Neuronal stem cell (in vitro differentiated cells): ENCODE measurements at regions not wholly inside any gene's neighbourhood (a gene's known extent, or its start where the extent isn't known, plus 50 kb on each side); places are given as distances from the start of the nearest gene placed in this dataset.

Source experiments
- DNase-seq: peaks from one replicate; pipeline ENCODE4 v3.0.0-alpha.2; 2013; ENCODE audit warnings: low spot score
- H2AFZ ChIP-seq: one replicate; pipeline ENCODE4 v1.6.1; 2013; ENCODE audit warnings: mild to moderate bottlenecking, low read length, inconsistent platforms
- H2AK5ac ChIP-seq: 2 replicates; pipeline ENCODE4 v1.6.1; 2013; ENCODE audit warnings: low read depth, mild to moderate bottlenecking, inconsistent platforms, low read length, moderate library complexity, mixed read lengths
- H2BK120ac ChIP-seq: 2 replicates; pipeline ENCODE4 v1.6.1; 2013; ENCODE audit warnings: low read depth, mild to moderate bottlenecking, inconsistent platforms, low read length, moderate library complexity, mixed read lengths
- H2BK12ac ChIP-seq: one replicate; pipeline ENCODE4 v1.6.1; 2013; ENCODE audit warnings: low read length, inconsistent platforms
- H2BK15ac ChIP-seq: 2 replicates; pipeline ENCODE4 v1.6.1; 2013; ENCODE audit warnings: mild to moderate bottlenecking, low read length, inconsistent platforms, mixed read lengths
- H2BK5ac ChIP-seq: one replicate; pipeline ENCODE4 v1.6.1; 2013; ENCODE audit warnings: inconsistent platforms, mild to moderate bottlenecking, low read length, moderate library complexity
- H3K14ac ChIP-seq: one replicate; pipeline ENCODE4 v1.6.1; 2013; ENCODE audit warnings: low read length, inconsistent platforms
- H3K18ac ChIP-seq: 2 replicates; pipeline ENCODE4 v1.6.1; 2013; ENCODE audit warnings: low read length, inconsistent platforms
- H3K23ac ChIP-seq: 2 replicates; pipeline ENCODE4 v1.6.1; 2013; ENCODE audit warnings: low read depth, mild to moderate bottlenecking, mixed read lengths, low read length, inconsistent platforms; ENCODE audit not compliant: poor library complexity
- H3K27ac ChIP-seq: replicated peaks from 3 replicates; pipeline ENCODE4 v1.5.1; 2013; ENCODE audit warnings: low read length, inconsistent platforms
- H3K27me3 ChIP-seq, 3 experiments: 2 replicates each; pipeline ENCODE4 v1.6.1; 2013; ENCODE audit warnings: low read length in 3 of 3, mild to moderate bottlenecking in 2 of 3, inconsistent platforms in 1 of 3, low read depth in 1 of 3, mixed read lengths in 1 of 3, moderate library complexity in 1 of 3; ENCODE audit not compliant: control insufficient read depth in 3 of 3, insufficient read depth in 3 of 3
- H3K36me3 ChIP-seq, 2 donors: replicated peaks in 1 of 2; 2 replicates each; pipeline ENCODE4 v1.6.1; 2013; ENCODE audit warnings: low read length in 2 of 2; ENCODE audit not compliant: control insufficient read depth in 2 of 2, insufficient read depth in 2 of 2
- H3K4ac ChIP-seq: 2 replicates; pipeline ENCODE4 v1.6.1; 2013; ENCODE audit warnings: inconsistent platforms, mild to moderate bottlenecking, low read length, moderate library complexity
- H3K4me1 ChIP-seq, 2 donors: 1 replicate in 1 of 2; 2 replicates in 1 of 2; pipeline ENCODE4 v1.6.1; 2013; ENCODE audit warnings: low read length in 2 of 2, low read depth in 1 of 2; ENCODE audit not compliant: control insufficient read depth in 2 of 2, insufficient read depth in 1 of 2
- H3K4me2 ChIP-seq: one replicate; pipeline ENCODE4 v1.6.1; 2013; ENCODE audit warnings: mild to moderate bottlenecking, low read length, inconsistent platforms; ENCODE audit not compliant: insufficient read depth, poor library complexity, severe bottlenecking
- H3K4me3 ChIP-seq, 2 donors: 2 replicates each; pipeline ENCODE4 v1.5.1; 2013; ENCODE audit warnings: low read length in 2 of 2, mild to moderate bottlenecking in 2 of 2, inconsistent platforms in 1 of 2, moderate library complexity in 1 of 2
- H3K79me1 ChIP-seq: one replicate; pipeline ENCODE4 v1.6.1; 2013; ENCODE audit warnings: low read depth, mild to moderate bottlenecking, inconsistent platforms, low read length, moderate library complexity
- H3K9ac ChIP-seq: one replicate; pipeline ENCODE4 v1.6.1; 2013; ENCODE audit warnings: mild to moderate bottlenecking, low read depth, low read length, inconsistent platforms; ENCODE audit not compliant: poor library complexity
- H3K9me3 ChIP-seq, 2 donors: replicated peaks in 1 of 2; 2 replicates each; pipeline versions ENCODE3 to v1.6.1; 2013; ENCODE audit warnings: low read length in 2 of 2, mild to moderate bottlenecking in 2 of 2, inconsistent platforms in 1 of 2, low read depth in 1 of 2, mixed read lengths in 1 of 2, moderate library complexity in 1 of 2; ENCODE audit not compliant: control insufficient read depth in 2 of 2, insufficient read depth in 1 of 2
- H4K8ac ChIP-seq: one replicate; pipeline ENCODE4 v1.6.1; 2013; ENCODE audit warnings: low read depth, mild to moderate bottlenecking, inconsistent platforms, low read length, moderate library complexity
- H4K91ac ChIP-seq: one replicate; pipeline ENCODE4 v1.6.1; 2013; ENCODE audit warnings: low read length, low read depth, mild to moderate bottlenecking, inconsistent platforms; ENCODE audit not compliant: poor library complexity
- WGBS, 2 donors: extraction: QIAGEN DNeasy Blood & Tissue Kit; methylation state at CpG; one replicate each; pipeline ENCODE4 v1.1.7; 2013; ENCODE audit warnings: missing lambda C conversion rate in 2 of 2, mixed read lengths in 1 of 2; ENCODE audit not compliant: insufficient read length in 2 of 2, insufficient replicate concordance in 1 of 2; ENCODE audit errors: extremely low coverage in 2 of 2; 5-methylcytosine and 5-hydroxymethylcytosine counted together

GRCh38 chr1:57678138-57678537, 254.3 kb upstream of the DAB1 start:
- Histone ChIP-seq H2AFZ (no peak overlapping the region), H3K4me3 (no peak overlapping the region)

GRCh38 chr1:57675776-57676175, 251.9 kb upstream of the DAB1 start:
- Histone ChIP-seq H3K36me3 (no peaks in the 10 kb centered on the region), H2BK120ac (no peak overlapping the region), H3K18ac (no peak overlapping the region), H3K4me2 (no peak overlapping the region), H2BK5ac (no peak overlapping the region), H4K91ac (no peak overlapping the region), H2BK12ac (no peak overlapping the region), H3K27ac (no peak overlapping the region), H3K4ac (no peak overlapping the region), H3K27me3 (no peaks in the 10 kb centered on the region), H2AFZ (no peak overlapping the region), H3K4me1 (peaks cover 0 to 3% of the 10 kb centered on the region in 2 donors), H3K79me1 (no peaks in the 10 kb centered on the region), H2AK5ac (no peak overlapping the region), H3K14ac (no peak overlapping the region), H4K8ac (no peak overlapping the region), H3K9ac (no peak overlapping the region), H3K23ac (no peak overlapping the region), H3K9me3 (no peaks in the 10 kb centered on the region), H2BK15ac (no peak overlapping the region), H3K4me3 (no peak overlapping the region)
- no peak for DNase-seq

More at GRCh38 chr1:57678138-57678537, 254.3 kb upstream of the DAB1 start:
- Histone ChIP-seq H3K9ac (no peak overlapping the region), H3K79me1 (no peaks in the 10 kb centered on the region), H3K27ac (no peak overlapping the region), H2BK15ac (no peak overlapping the region), H3K14ac (no peak overlapping the region), H3K36me3 (no peaks in the 10 kb centered on the region), H3K4me2 (no peak overlapping the region), H2BK5ac (no peak overlapping the region), H3K27me3 (no peaks in the 10 kb centered on the region), H4K8ac (no peak overlapping the region), H2AK5ac (no peak overlapping the region), H2BK120ac (no peak overlapping the region), H3K23ac (no peak overlapping the region), H3K4ac (no peak overlapping the region), H3K18ac (no peak overlapping the region), H4K91ac (no peak overlapping the region), H3K9me3 (no peaks in the 10 kb centered on the region), H2BK12ac (no peak overlapping the region), H3K4me1 (peaks cover 0 to 3% of the 10 kb centered on the region in 2 donors)
- no CpG with 5 or more reads among the region's 1 CpG for WGBS, 2 donors
- DNase-seq, result no peak

GRCh38 chr1:57674801-57675200, 250.9 kb upstream of the DAB1 start:
- H2BK12ac ChIP-seq, result no peak overlapping the region
- H3K18ac ChIP-seq, result no peak overlapping the region
- no peak overlapping the region for H3K4ac ChIP-seq
- H4K91ac ChIP-seq, result no peak overlapping the region
- no peaks in the 10 kb centered on the region for H3K27me3 ChIP-seq
- H2AK5ac ChIP-seq, result no peak overlapping the region
- DNase-seq, result no peak
- no peak overlapping the region for H2BK15ac ChIP-seq
- no peak overlapping the region for H3K14ac ChIP-seq
- no peak overlapping the region for H4K8ac ChIP-seq
- H3K79me1 ChIP-seq, result no peaks in the 10 kb centered on the region
- peaks cover 0 to 3% of the 10 kb centered on the region in 2 donors for H3K4me1 ChIP-seq
- no peak overlapping the region for H3K4me3 ChIP-seq
- H2BK5ac ChIP-seq, result no peak overlapping the region
- H3K9me3 ChIP-seq, result no peaks in the 10 kb centered on the region
- no peak overlapping the region for H2AFZ ChIP-seq
- H2BK120ac ChIP-seq, result no peak overlapping the region
- no peak overlapping the region for H3K9ac ChIP-seq
- H3K27ac ChIP-seq, result no peak overlapping the region
- no peak overlapping the region for H3K4me2 ChIP-seq
- no peak overlapping the region for H3K23ac ChIP-seq
- no peaks in the 10 kb centered on the region for H3K36me3 ChIP-seq

- WGBS, 2 donors, result no CpG with 5 or more reads among the region's 1 CpG
- Histone ChIP-seq H3K4me2 (no peak overlapping the region), H2BK5ac (no peak overlapping the region), H3K23ac (no peak overlapping the region), H2AFZ (no peak overlapping the region), H3K27me3 (no peaks in the 10 kb centered on the region), H2BK15ac (no peak overlapping the region), H3K36me3 (no peaks in the 10 kb centered on the region), H3K27ac (no peak overlapping the region), H2BK12ac (no peak overlapping the region), H4K91ac (no peak overlapping the region), H3K4ac (no peak overlapping the region), H3K9me3 (no peaks in the 10 kb centered on the region), H4K8ac (no peak overlapping the region), H3K4me3 (no peak overlapping the region), H3K14ac (no peak overlapping the region), H3K9ac (no peak overlapping the region), H3K4me1 (peaks cover 0 to 3% of the 10 kb centered on the region in 2 donors), H2BK120ac (no peak overlapping the region), H3K79me1 (no peaks in the 10 kb centered on the region), H2AK5ac (no peak overlapping the region), H3K18ac (no peak overlapping the region)
- DNase-seq, result no peak
These were observed 248.7 kb upstream of the DAB1 start for GRCh38 chr1:57672346-57673140.
